ENCODE measurements at regions not wholly inside any gene's neighbourhood (a gene's known extent, or its start where the extent isn't known, plus 50 kb on each side); places are given as distances from the start of the nearest gene placed in this dataset.

GRCh38 chr10:94268652-94269051 lies 94.1 kb downstream of the NOC3L start:
- in situ Hi-C loops (cut with MboI) = no loop called here
- H3K4me1 ChIP-seq (ENCODE audit: insufficient read depth) = no peaks in the 10 kb centered on the region
- WGBS, 2 experiments (ENCODE audit: low coverage in 1 of 2, low lambda C conversion rate in 2 of 2, missing lambda C conversion rate in 2 of 2) = 81 to 82% methylated on average over 6 of the region's 6 CpGs

GRCh38 chr10:94274142-94274787 lies 88.5 kb downstream of the NOC3L start:
- in situ Hi-C loops (cut with MboI) = no loop called here
- no peaks in the 10 kb centered on the region for H3K4me1 ChIP-seq (ENCODE audit: insufficient read depth)
- no peaks in the 10 kb centered on the region for H4K20me1 ChIP-seq (ENCODE audit: insufficient read depth)
- no peaks in the 10 kb centered on the region for H3K27me3 ChIP-seq (replicated peaks; ENCODE audit: insufficient read depth)
- no peaks in the 10 kb centered on the region for H3F3A ChIP-seq (ENCODE audit: insufficient read depth)
- H3K9me3 ChIP-seq (ENCODE audit: low read depth) = no peaks in the 10 kb centered on the region
- no peak overlapping the region for H2AFZ ChIP-seq
- H3K27ac ChIP-seq = no peak overlapping the region
- no peaks in the 10 kb centered on the region for H3K79me2 ChIP-seq (ENCODE audit: insufficient read depth)
- no peak overlapping the region for H3K9ac ChIP-seq
- H3K4me2 ChIP-seq (ENCODE audit: unreplicated experiment) = no peak overlapping the region
- TF ChIP-seq EZH2 (IDR thresholded peaks at IDR 0.05; ENCODE audit: insufficient read depth, poor library complexity, severe bottlenecking) (no peak), EZH2phosphoT487 (IDR thresholded peaks at IDR 0.05; ENCODE audit: insufficient read depth, low read depth) (no peak)
- no peak overlapping the region for H3K4me3 ChIP-seq
- DNase-seq = peak; percentile 8
- WGBS, 2 experiments (ENCODE audit: low coverage in 1 of 2, low lambda C conversion rate in 2 of 2, missing lambda C conversion rate in 2 of 2) = 73 to 78% methylated on average over 6 of the region's 6 CpGs
- no peaks in the 10 kb centered on the region; the same call in 1 of the 2 replicates for H3K9me2 ChIP-seq (ENCODE audit: insufficient read depth)
- H3K36me3 ChIP-seq (ENCODE audit: low read depth) = no peaks in the 10 kb centered on the region; the same call in 1 of the 2 replicates

More at GRCh38 chr10:94268652-94269051, 94.1 kb downstream of the NOC3L start:
- Histone ChIP-seq H3F3A (ENCODE audit: insufficient read depth) (no peaks in the 10 kb centered on the region), H3K27me3 (replicated peaks; ENCODE audit: insufficient read depth) (no peaks in the 10 kb centered on the region), H3K9me2 (ENCODE audit: insufficient read depth) (no peaks in the 10 kb centered on the region; the same call in 1 of the 2 replicates), H3K9me3 (ENCODE audit: low read depth) (no peaks in the 10 kb centered on the region), H3K4me2 (ENCODE audit: unreplicated experiment) (no peak overlapping the region), H2AFZ (no peak overlapping the region), H4K20me1 (ENCODE audit: insufficient read depth) (no peaks in the 10 kb centered on the region; the same call in 1 of the 2 replicates), H3K79me2 (ENCODE audit: insufficient read depth) (no peaks in the 10 kb centered on the region), H3K9ac (no peak overlapping the region), H3K27ac (no peak overlapping the region), H3K36me3 (ENCODE audit: low read depth) (no peaks in the 10 kb centered on the region; the same call in 1 of the 2 replicates), H3K4me3 (no peak overlapping the region)
- TF ChIP-seq EZH2phosphoT487 (IDR thresholded peaks at IDR 0.05; ENCODE audit: insufficient read depth, low read depth) (no peak), EZH2 (IDR thresholded peaks at IDR 0.05; ENCODE audit: insufficient read depth, poor library complexity, severe bottlenecking) (no peak)
- DNase-seq = no peak

GRCh38 chr10:94276140-94276539 lies 86.6 kb downstream of the NOC3L start:
- no peak for DNase-seq
- Histone ChIP-seq H3K36me3 (ENCODE audit: low read depth) (no peaks in the 10 kb centered on the region; the same call in 1 of the 2 replicates), H3K4me3 (no peak overlapping the region), H3K27ac (no peak overlapping the region), H3K27me3 (replicated peaks; ENCODE audit: insufficient read depth) (no peaks in the 10 kb centered on the region), H3K9ac (no peak overlapping the region), H2AFZ (no peak overlapping the region), H3K9me2 (ENCODE audit: insufficient read depth) (no peaks in the 10 kb centered on the region), H3K79me2 (ENCODE audit: insufficient read depth) (no peaks in the 10 kb centered on the region), H3K4me1 (ENCODE audit: insufficient read depth) (peaks cover 3% of the 10 kb centered on the region; the same call in 1 of the 2 replicates), H4K20me1 (ENCODE audit: insufficient read depth) (no peaks in the 10 kb centered on the region), H3K9me3 (ENCODE audit: low read depth) (no peaks in the 10 kb centered on the region), H3K4me2 (ENCODE audit: unreplicated experiment) (no peak overlapping the region), H3F3A (ENCODE audit: insufficient read depth) (no peaks in the 10 kb centered on the region)
- whole genome bisulfite sequencing, 2 experiments (ENCODE audit: low coverage in 1 of 2, low lambda C conversion rate in 2 of 2, missing lambda C conversion rate in 2 of 2) = 92 to 97% methylated on average over 3 of the region's 3 CpGs
- in situ Hi-C loops (cut with MboI) = no loop called here
- no peak for TF ChIP-seq EZH2 (IDR thresholded peaks at IDR 0.05; ENCODE audit: insufficient read depth, poor library complexity, severe bottlenecking)
- no peak for TF ChIP-seq EZH2phosphoT487 (IDR thresholded peaks at IDR 0.05; ENCODE audit: insufficient read depth, low read depth)

GRCh38 chr10:94277450-94277849 lies 85.3 kb downstream of the NOC3L start:
- Histone ChIP-seq H3K9me3 (ENCODE audit: low read depth) (no peaks in the 10 kb centered on the region), H3K79me2 (ENCODE audit: insufficient read depth) (no peaks in the 10 kb centered on the region), H3K9ac (no peak overlapping the region), H3K4me1 (ENCODE audit: insufficient read depth) (peaks cover 3% of the 10 kb centered on the region; the same call in 1 of the 2 replicates), H4K20me1 (ENCODE audit: insufficient read depth) (no peaks in the 10 kb centered on the region), H3K36me3 (ENCODE audit: low read depth) (no peaks in the 10 kb centered on the region; the same call in 1 of the 2 replicates), H3K9me2 (ENCODE audit: insufficient read depth) (no peaks in the 10 kb centered on the region), H2AFZ (no peak overlapping the region), H3K4me2 (ENCODE audit: unreplicated experiment) (no peak overlapping the region), H3K27me3 (replicated peaks; ENCODE audit: insufficient read depth) (no peaks in the 10 kb centered on the region), H3K4me3 (no peak overlapping the region), H3F3A (ENCODE audit: insufficient read depth) (no peaks in the 10 kb centered on the region), H3K27ac (no peak overlapping the region)
- no peak for DNase-seq
- in situ Hi-C loops (cut with MboI) = no loop called here
- TF ChIP-seq EZH2phosphoT487 (IDR thresholded peaks at IDR 0.05; ENCODE audit: insufficient read depth, low read depth) (no peak), EZH2 (IDR thresholded peaks at IDR 0.05; ENCODE audit: insufficient read depth, poor library complexity, severe bottlenecking) (no peak)
- WGBS, 2 experiments (ENCODE audit: low coverage in 1 of 2, low lambda C conversion rate in 2 of 2, missing lambda C conversion rate in 2 of 2) = 79% methylated on average over 6 of the region's 6 CpGs

Measured in GM23248 (cell line).